ENCODE measurements at regions not wholly inside any gene's neighbourhood (a gene's known extent, or its start where the extent isn't known, plus 50 kb on each side); places are given as distances from the start of the nearest gene placed in this dataset.

DNA sequence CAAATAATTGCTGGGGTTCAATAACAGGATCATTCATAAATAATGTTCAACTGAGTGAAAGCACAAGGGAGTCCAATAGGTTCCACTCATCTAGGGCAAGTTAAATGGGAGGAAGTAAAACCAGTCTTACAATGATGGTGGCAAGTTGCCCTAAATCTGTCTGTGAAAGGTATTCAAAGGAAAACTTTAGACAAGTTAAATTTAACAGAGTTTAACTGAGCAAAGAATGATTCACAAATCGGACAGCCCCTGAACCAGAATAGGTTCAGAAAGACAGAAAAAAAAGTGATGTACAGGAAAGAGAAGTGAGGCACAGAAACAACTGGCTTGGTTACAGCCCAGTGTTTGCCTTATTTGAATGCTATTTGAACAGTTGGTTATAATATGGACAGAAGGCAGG lies 183.5 kb upstream of the ADGRL4 start:
- Histone ChIP-seq H3K27ac (replicated peaks) (no peak overlapping the region), H3K4me3 (replicated peaks; ENCODE audit: insufficient read depth, low read length) (no peak overlapping the region), H3K27me3 (ENCODE audit: insufficient read depth, poor library complexity, severe bottlenecking) (no peaks in the 10 kb centered on the region)
- DNase-seq (ENCODE audit: low read depth in 1 of 2, low spot score in 1 of 2), result no peak
- TF ChIP-seq GABPA (IDR thresholded peaks at IDR 0.05; ENCODE audit: low read depth) (no peak), POLR2AphosphoS5 (IDR thresholded peaks at IDR 0.05; ENCODE audit: low read depth) (no peak), CTCF (IDR thresholded peaks at IDR 0.05; ENCODE audit: insufficient read depth, low read length) (no peak), SPI1 (IDR thresholded peaks at IDR 0.05; ENCODE audit: borderline replicate concordance, low read depth) (no peak)
- TF ChIP-seq, protein P1, sequence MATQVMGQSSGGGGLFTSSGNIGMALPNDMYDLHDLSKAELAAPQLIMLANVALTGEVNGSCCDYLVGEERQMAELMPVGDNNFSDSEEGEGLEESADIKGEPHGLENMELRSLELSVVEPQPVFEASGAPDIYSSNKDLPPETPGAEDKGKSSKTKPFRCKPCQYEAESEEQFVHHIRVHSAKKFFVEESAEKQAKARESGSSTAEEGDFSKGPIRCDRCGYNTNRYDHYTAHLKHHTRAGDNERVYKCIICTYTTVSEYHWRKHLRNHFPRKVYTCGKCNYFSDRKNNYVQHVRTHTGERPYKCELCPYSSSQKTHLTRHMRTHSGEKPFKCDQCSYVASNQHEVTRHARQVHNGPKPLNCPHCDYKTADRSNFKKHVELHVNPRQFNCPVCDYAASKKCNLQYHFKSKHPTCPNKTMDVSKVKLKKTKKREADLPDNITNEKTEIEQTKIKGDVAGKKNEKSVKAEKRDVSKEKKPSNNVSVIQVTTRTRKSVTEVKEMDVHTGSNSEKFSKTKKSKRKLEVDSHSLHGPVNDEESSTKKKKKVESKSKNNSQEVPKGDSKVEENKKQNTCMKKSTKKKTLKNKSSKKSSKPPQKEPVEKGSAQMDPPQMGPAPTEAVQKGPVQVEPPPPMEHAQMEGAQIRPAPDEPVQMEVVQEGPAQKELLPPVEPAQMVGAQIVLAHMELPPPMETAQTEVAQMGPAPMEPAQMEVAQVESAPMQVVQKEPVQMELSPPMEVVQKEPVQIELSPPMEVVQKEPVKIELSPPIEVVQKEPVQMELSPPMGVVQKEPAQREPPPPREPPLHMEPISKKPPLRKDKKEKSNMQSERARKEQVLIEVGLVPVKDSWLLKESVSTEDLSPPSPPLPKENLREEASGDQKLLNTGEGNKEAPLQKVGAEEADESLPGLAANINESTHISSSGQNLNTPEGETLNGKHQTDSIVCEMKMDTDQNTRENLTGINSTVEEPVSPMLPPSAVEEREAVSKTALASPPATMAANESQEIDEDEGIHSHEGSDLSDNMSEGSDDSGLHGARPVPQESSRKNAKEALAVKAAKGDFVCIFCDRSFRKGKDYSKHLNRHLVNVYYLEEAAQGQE (IDR thresholded peaks at IDR 0.05; ENCODE audit: insufficient replicate concordance, low read depth), result no peak

DNA sequence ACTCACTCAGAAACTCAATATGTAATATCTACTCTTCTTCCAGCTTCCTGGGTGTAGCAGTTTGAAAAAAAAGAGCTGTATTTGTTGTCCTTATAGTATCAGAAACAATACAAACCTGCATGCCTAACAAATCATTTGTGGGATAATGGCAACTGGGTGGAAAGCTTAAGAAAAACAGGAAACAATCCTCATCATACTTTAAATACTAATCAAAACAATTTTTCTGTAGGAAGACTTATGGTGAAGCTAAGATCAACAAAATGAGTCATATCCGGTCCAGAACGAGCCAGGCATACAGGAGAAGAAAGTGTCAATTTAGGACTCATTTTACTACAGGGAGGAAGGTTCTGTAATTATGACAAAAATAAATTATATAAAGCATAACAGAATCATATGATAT lies 181.8 kb upstream of the ADGRL4 start:
- TF ChIP-seq POLR2AphosphoS5 (IDR thresholded peaks at IDR 0.05; ENCODE audit: low read depth) (no peak), GABPA (IDR thresholded peaks at IDR 0.05; ENCODE audit: low read depth) (no peak), CTCF (IDR thresholded peaks at IDR 0.05; ENCODE audit: insufficient read depth, low read length) (no peak), SPI1 (IDR thresholded peaks at IDR 0.05; ENCODE audit: borderline replicate concordance, low read depth) (no peak)
- TF ChIP-seq, protein P1 (IDR thresholded peaks at IDR 0.05; ENCODE audit: insufficient replicate concordance, low read depth), result no peak
- no peak for DNase-seq (ENCODE audit: low read depth in 1 of 2, low spot score in 1 of 2)
- H3K27me3 ChIP-seq (ENCODE audit: insufficient read depth, poor library complexity, severe bottlenecking), result no peaks in the 10 kb centered on the region
- H3K4me3 ChIP-seq (replicated peaks; ENCODE audit: insufficient read depth, low read length), result no peak overlapping the region
- H3K27ac ChIP-seq (replicated peaks), result no peak overlapping the region

- H3K27ac ChIP-seq (replicated peaks), result no peak overlapping the region
- no peak for TF ChIP-seq POLR2AphosphoS5 (IDR thresholded peaks at IDR 0.05; ENCODE audit: low read depth)
- TF ChIP-seq, protein P1 (IDR thresholded peaks at IDR 0.05; ENCODE audit: insufficient replicate concordance, low read depth), result no peak
- no peak for TF ChIP-seq GABPA (IDR thresholded peaks at IDR 0.05; ENCODE audit: low read depth)
- TF ChIP-seq SPI1 (IDR thresholded peaks at IDR 0.05; ENCODE audit: borderline replicate concordance, low read depth), result no peak
- no peak for TF ChIP-seq CTCF (IDR thresholded peaks at IDR 0.05; ENCODE audit: insufficient read depth, low read length)
- DNase-seq (ENCODE audit: low read depth in 1 of 2, low spot score in 1 of 2), result no peak
- H3K27me3 ChIP-seq (ENCODE audit: insufficient read depth, poor library complexity, severe bottlenecking), result no peaks in the 10 kb centered on the region
- no peak overlapping the region for H3K4me3 ChIP-seq (replicated peaks; ENCODE audit: insufficient read depth, low read length)
These were observed 179.7 kb upstream of the ADGRL4 start for GRCh38 chr1:79186260-79186659.
